Colonic mucosa (tissue), 4 donors: ENCODE measurements at regions not wholly inside any gene's neighbourhood (a gene's known extent, or its start where the extent isn't known, plus 50 kb on each side); places are given as distances from the start of the nearest gene placed in this dataset.

Experiments
- DNase-seq: peaks from one replicate; pipeline ENCODE4 v3.0.0-alpha.2; 2020
- H3K27ac ChIP-seq: fragments of 200-600 bp; one replicate; pipeline ENCODE4 v1.8.0; 2021
- H3K27me3 ChIP-seq: fragments of 200-600 bp; one replicate; pipeline ENCODE4 v1.8.0; 2021
- H3K36me3 ChIP-seq: fragments of 200-600 bp; one replicate; pipeline ENCODE4 v1.8.0; 2021
- H3K4me1 ChIP-seq: fragments of 200-600 bp; one replicate; pipeline ENCODE4 v1.8.0; 2021; ENCODE audit warnings: mild to moderate bottlenecking
- H3K4me3 ChIP-seq: fragments of 200-600 bp; one replicate; pipeline ENCODE4 v1.8.0; 2021
- H3K9ac ChIP-seq, 2 donors: one replicate each; pipeline ENCODE4 v1.7.0; 2013; ENCODE audit warnings: control low read depth in 2 of 2, low read depth in 2 of 2, low read length in 2 of 2
- H3K9me3 ChIP-seq: fragments of 200-600 bp; one replicate; pipeline ENCODE4 v1.8.0; 2021
- intact Hi-C: fragments of 100-400 bp; cut with DNase I; formaldehyde crosslinking; loops from one replicate; pipeline ENCODE4 v1.14.1; 2022
- TF ChIP-seq, protein P1 (sequence below): fragments of 200-600 bp; IDR thresholded peaks from one replicate; pipeline ENCODE4 v1.8.0; 2022; ENCODE audit warnings: antibody characterized with exemption, mild to moderate bottlenecking
- donor health status: healthy.
- donor health status: DM: no; HTN: no; CAD: no.
- donor health status: DM: no; HTN: no; CAD: no.

DNA sequence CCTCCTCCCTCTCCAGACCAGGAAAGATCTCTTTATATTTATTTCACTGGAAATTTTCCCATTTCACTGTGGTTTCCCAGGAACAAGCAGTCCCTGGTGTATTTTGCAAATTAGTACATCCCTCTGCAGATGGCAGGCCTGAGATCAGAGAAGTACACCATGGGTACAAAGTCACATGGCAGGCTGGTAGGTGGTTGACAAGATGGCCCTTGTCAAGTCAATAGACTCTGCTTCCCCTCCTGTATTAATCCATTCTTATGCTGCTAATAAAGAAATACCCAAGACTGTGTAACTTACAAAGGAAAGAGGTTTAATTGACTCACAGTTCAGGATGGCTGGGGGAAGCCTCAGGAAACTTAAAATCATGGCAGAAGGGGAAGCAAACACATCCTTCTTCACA is 51.6 kb upstream of the KSR1 start:
- DNase-seq = no peak
- Histone ChIP-seq H3K9me3 (no peaks in the 10 kb centered on the region), H3K27ac (no peak overlapping the region), H3K4me3 (no peak overlapping the region), H3K36me3 (no peaks in the 10 kb centered on the region), H3K27me3 (no peaks in the 10 kb centered on the region), H3K4me1 (no peaks in the 10 kb centered on the region), H3K9ac (no peak overlapping the region)
- intact Hi-C loops = no loop called here
- TF ChIP-seq, protein P1, sequence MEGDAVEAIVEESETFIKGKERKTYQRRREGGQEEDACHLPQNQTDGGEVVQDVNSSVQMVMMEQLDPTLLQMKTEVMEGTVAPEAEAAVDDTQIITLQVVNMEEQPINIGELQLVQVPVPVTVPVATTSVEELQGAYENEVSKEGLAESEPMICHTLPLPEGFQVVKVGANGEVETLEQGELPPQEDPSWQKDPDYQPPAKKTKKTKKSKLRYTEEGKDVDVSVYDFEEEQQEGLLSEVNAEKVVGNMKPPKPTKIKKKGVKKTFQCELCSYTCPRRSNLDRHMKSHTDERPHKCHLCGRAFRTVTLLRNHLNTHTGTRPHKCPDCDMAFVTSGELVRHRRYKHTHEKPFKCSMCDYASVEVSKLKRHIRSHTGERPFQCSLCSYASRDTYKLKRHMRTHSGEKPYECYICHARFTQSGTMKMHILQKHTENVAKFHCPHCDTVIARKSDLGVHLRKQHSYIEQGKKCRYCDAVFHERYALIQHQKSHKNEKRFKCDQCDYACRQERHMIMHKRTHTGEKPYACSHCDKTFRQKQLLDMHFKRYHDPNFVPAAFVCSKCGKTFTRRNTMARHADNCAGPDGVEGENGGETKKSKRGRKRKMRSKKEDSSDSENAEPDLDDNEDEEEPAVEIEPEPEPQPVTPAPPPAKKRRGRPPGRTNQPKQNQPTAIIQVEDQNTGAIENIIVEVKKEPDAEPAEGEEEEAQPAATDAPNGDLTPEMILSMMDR = no peak
